ENCODE measurements at regions not wholly inside any gene's neighbourhood (a gene's known extent, or its start where the extent isn't known, plus 50 kb on each side); places are given as distances from the start of the nearest gene placed in this dataset.

DNA sequence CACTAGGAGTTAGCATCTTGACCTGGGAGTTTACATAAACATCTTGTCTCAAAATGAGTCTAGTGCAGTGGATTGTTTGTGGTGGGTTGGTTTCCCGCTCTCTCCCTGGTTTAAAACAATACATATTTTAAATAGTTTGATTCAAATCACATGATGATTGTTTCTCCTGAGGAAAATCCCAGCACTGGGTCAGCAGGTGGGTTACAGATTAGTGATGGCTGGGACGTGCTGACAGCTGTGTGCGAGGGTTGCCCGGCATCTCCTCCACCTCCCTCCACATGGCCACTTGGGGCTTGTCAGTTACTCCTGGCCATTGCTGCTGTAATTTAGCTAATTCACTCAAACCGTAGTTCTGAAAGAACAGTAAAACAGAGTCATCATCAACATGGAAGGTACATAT is 306.4 kb upstream of the CITED2 start:
- H3K4me3 Mint-ChIP-seq (ENCODE audit: unreplicated experiment), result no peak overlapping the region
- H3K9me3 Mint-ChIP-seq (ENCODE audit: unreplicated experiment), result no peaks in the 10 kb centered on the region
- BruUV-seq (replicated peaks), result no TSS peak
- DNase-seq, result no peak
- H3K9me3 ChIP-seq, result no peaks in the 10 kb centered on the region
- no peaks in the 10 kb centered on the region for H3K36me3 Mint-ChIP-seq (ENCODE audit: insufficient read depth, unreplicated experiment)
- no peaks in the 10 kb centered on the region for H3K36me3 ChIP-seq (ENCODE audit: control insufficient read depth, insufficient read depth, low read length)
- H3K4me1 ChIP-seq, result peaks cover 26% of the 10 kb centered on the region
- no peak for TF ChIP-seq CTCF (IDR thresholded peaks at IDR 0.05; ENCODE audit: insufficient read depth in 1 of 2, low read depth in 1 of 2, low read length in 1 of 2, severe bottlenecking in 1 of 2, unreplicated experiment in 1 of 2)
- no peak overlapping the region for H3K4me3 ChIP-seq (ENCODE audit: low read depth, low read length)
- CTCF ChIA-PET, result no interaction called here
- peaks cover 6% of the 10 kb centered on the region for H3K4me1 Mint-ChIP-seq (ENCODE audit: low read depth, unreplicated experiment)
- no peaks in the 10 kb centered on the region for H3K27me3 Mint-ChIP-seq (ENCODE audit: insufficient read depth, unreplicated experiment)
- intact Hi-C loops (cut with micrococcal nuclease; ENCODE audit: unreplicated experiment), result no loop called here
- no peaks in the 10 kb centered on the region for H3K27me3 ChIP-seq (replicated peaks; ENCODE audit: control insufficient read depth, insufficient read depth, low read length)
- POLR2A ChIA-PET, result no interaction called here
- H3K27ac Mint-ChIP-seq (ENCODE audit: unreplicated experiment), result no peak overlapping the region

GRCh38 chr6:139679516-139680179 is 305.2 kb upstream of the CITED2 start:
- ChIA-PET POLR2A (interaction anchor here (0.5 kb wide), 1 partner anchor 304 kb away, joined by 3 read pairs; no protein-coding TSS in a partner anchor), CTCF (no interaction called here)
- H3K4me1 Mint-ChIP-seq (ENCODE audit: low read depth, unreplicated experiment), result peaks cover 6% of the 10 kb centered on the region
- Histone ChIP-seq H3K4me3 (ENCODE audit: low read depth, low read length) (no peak overlapping the region), H3K36me3 (ENCODE audit: control insufficient read depth, insufficient read depth, low read length) (no peaks in the 10 kb centered on the region), H3K4me1 (peaks cover 23% of the 10 kb centered on the region), H3K9me3 (no peaks in the 10 kb centered on the region), H3K27me3 (replicated peaks; ENCODE audit: control insufficient read depth, insufficient read depth, low read length) (no peaks in the 10 kb centered on the region)
- no TSS peak for BruUV-seq (replicated peaks)
- H3K4me3 Mint-ChIP-seq (ENCODE audit: unreplicated experiment), result no peak overlapping the region
- intact Hi-C loops (cut with micrococcal nuclease; ENCODE audit: unreplicated experiment), result loop anchor here (1.0 to 2.0 kb wide), 3 partner anchors 19 to 29 kb away; no protein-coding TSS in a partner anchor
- H3K27ac Mint-ChIP-seq (ENCODE audit: unreplicated experiment), result peak overlapping the region; percentile 64
- peaks cover under 1% of the 10 kb centered on the region for H3K9me3 Mint-ChIP-seq (ENCODE audit: unreplicated experiment)
- no peaks in the 10 kb centered on the region for H3K27me3 Mint-ChIP-seq (ENCODE audit: insufficient read depth, unreplicated experiment)
- peak in 1 of 2 experiments; percentile 27 for DNase-seq
- TF ChIP-seq CTCF (IDR thresholded peaks at IDR 0.05; ENCODE audit: insufficient read depth in 1 of 2, low read depth in 1 of 2, low read length in 1 of 2, severe bottlenecking in 1 of 2, unreplicated experiment in 1 of 2), result no peak
- no peaks in the 10 kb centered on the region for H3K36me3 Mint-ChIP-seq (ENCODE audit: insufficient read depth, unreplicated experiment)

- no peaks in the 10 kb centered on the region for H3K27me3 Mint-ChIP-seq (ENCODE audit: insufficient read depth, unreplicated experiment)
- Histone ChIP-seq H3K27me3 (replicated peaks; ENCODE audit: control insufficient read depth, insufficient read depth, low read length) (no peaks in the 10 kb centered on the region), H3K4me1 (peaks cover 23% of the 10 kb centered on the region), H3K4me3 (ENCODE audit: low read depth, low read length) (no peak overlapping the region), H3K9me3 (no peaks in the 10 kb centered on the region), H3K36me3 (ENCODE audit: control insufficient read depth, insufficient read depth, low read length) (no peaks in the 10 kb centered on the region)
- no peaks in the 10 kb centered on the region for H3K36me3 Mint-ChIP-seq (ENCODE audit: insufficient read depth, unreplicated experiment)
- no TSS peak for BruUV-seq (replicated peaks)
- H3K9me3 Mint-ChIP-seq (ENCODE audit: unreplicated experiment), result peaks cover 14% of the 10 kb centered on the region
- ChIA-PET POLR2A (no interaction called here), CTCF (no interaction called here)
- intact Hi-C loops (cut with micrococcal nuclease; ENCODE audit: unreplicated experiment), result no loop called here
- DNase-seq, result no peak
- no peak overlapping the region for H3K4me3 Mint-ChIP-seq (ENCODE audit: unreplicated experiment)
- H3K4me1 Mint-ChIP-seq (ENCODE audit: low read depth, unreplicated experiment), result peaks cover 6% of the 10 kb centered on the region
- no peak overlapping the region for H3K27ac Mint-ChIP-seq (ENCODE audit: unreplicated experiment)
- TF ChIP-seq CTCF (IDR thresholded peaks at IDR 0.05; ENCODE audit: insufficient read depth in 1 of 2, low read depth in 1 of 2, low read length in 1 of 2, severe bottlenecking in 1 of 2, unreplicated experiment in 1 of 2), result no peak
Measured at GRCh38 chr6:139676718-139677117, 302.3 kb upstream of the CITED2 start.
